Lung (tissue), 11 donors: ENCODE measurements at regions not wholly inside any gene's neighbourhood (a gene's known extent, or its start where the extent isn't known, plus 50 kb on each side); places are given as distances from the start of the nearest gene placed in this dataset.

Source experiments
- ATAC-seq: fragments of 200-7000 bp; cut with Tn5 transposase; one replicate; pipeline ENCODE4 v1.9.1; 2020; ENCODE audit warnings: moderate number of reproducible peaks; ENCODE audit not compliant: insufficient read depth, low FRiP score
- DNase-seq, 3 donors: peaks; one replicate each; pipeline ENCODE4 v3.0.0-alpha.2; 2013 to 2017
- H3K27ac ChIP-seq, 2 donors: one replicate each; pipeline ENCODE4 v1.5.1; 2013; ENCODE audit warnings: mild to moderate bottlenecking in 2 of 2, moderate library complexity in 2 of 2, control low read depth in 1 of 2, inconsistent platforms in 1 of 2, low read depth in 1 of 2, low read length in 1 of 2
- H3K27me3 ChIP-seq, 3 donors: one replicate each; pipeline ENCODE4 v1.5.1; 2013; ENCODE audit warnings: low read length in 2 of 3; ENCODE audit not compliant: control insufficient read depth in 3 of 3, insufficient read depth in 3 of 3
- H3K36me3 ChIP-seq, 4 donors: one replicate each; pipeline ENCODE4 v1.5.1; 2013; ENCODE audit warnings: low read length in 4 of 4, mild to moderate bottlenecking in 1 of 4, moderate library complexity in 1 of 4; ENCODE audit not compliant: control insufficient read depth in 4 of 4, insufficient read depth in 4 of 4
- H3K4me1 ChIP-seq, 5 donors: one replicate each; pipeline ENCODE4 v1.5.1; 2013; ENCODE audit warnings: low read length in 5 of 5, mild to moderate bottlenecking in 2 of 5, moderate library complexity in 1 of 5; ENCODE audit not compliant: control insufficient read depth in 5 of 5, insufficient read depth in 5 of 5
- H3K4me3 ChIP-seq: one replicate; pipeline ENCODE4 v1.5.1; 2013; ENCODE audit warnings: mild to moderate bottlenecking, control low read depth, moderate library complexity
- H3K9ac ChIP-seq, 2 donors: one replicate each; pipeline ENCODE4 v1.5.1; 2013; ENCODE audit warnings: low read length in 2 of 2, control low read depth in 1 of 2; ENCODE audit not compliant: insufficient read depth in 1 of 2
- H3K9me3 ChIP-seq, 4 donors: one replicate each; pipeline ENCODE4 v1.5.1; 2013; ENCODE audit warnings: low read length in 3 of 4, mild to moderate bottlenecking in 1 of 4, moderate library complexity in 1 of 4; ENCODE audit not compliant: control insufficient read depth in 4 of 4, insufficient read depth in 3 of 4
- WGBS, 2 donors: extraction: QIAGEN DNeasy Blood & Tissue Kit; methylation state at CpG; one replicate each; pipeline ENCODE4 v1.1.7; 2013; 5-methylcytosine and 5-hydroxymethylcytosine counted together
- TF ChIP-seq, protein P1 (sequence below): IDR thresholded peaks from 2 replicates; pipeline ENCODE4 v1.5.1; 2012; ENCODE audit warnings: mild to moderate bottlenecking; ENCODE audit errors: control extremely low read depth, extremely low read depth
- donor health status: control.
- donor health status: control.
- donor health status: Bipolar disorder and iron deficiency.
- donor health status: healthy.
- donor health status: DM: yes; HTN: yes; CAD: no.

DNA sequence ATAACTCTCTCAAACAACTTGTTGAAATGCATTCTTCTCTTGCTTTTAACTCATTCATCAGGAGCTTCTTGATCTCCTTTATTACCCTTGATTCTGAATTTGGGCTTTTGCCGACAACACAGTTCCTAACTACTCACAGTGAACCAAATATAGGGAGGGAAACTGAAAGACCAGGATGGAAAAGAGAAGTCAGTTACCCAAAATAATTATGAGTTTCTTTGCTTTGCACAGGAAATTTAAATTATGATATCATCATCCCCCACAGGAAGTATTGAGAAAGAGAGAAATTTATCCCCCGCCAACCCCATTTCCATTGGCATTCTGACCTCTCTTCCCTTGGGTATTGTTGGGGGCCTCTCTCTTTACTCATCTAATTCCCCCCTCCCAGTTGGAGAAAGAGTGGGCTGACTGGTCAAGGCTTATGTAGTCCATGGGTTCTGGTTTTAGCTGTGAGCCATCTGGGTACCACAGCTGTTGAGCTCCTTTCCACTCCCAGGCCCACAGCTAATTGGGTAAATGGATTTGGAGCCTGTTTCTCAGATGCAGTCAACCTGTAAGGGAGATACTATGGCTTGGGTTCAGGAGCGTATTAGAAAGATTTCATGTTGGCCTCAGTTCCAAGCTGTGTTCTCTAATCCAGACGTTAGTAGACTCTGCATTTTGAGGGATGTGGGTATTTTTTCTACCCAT is 109.0 kb downstream of the FZD1 start:
- 55 to 60% methylated on average over 4 of the region's 4 CpGs for WGBS, 2 donors
- no peak overlapping the region for H3K4me3 ChIP-seq
- no peaks in the 10 kb centered on the region for H3K9me3 ChIP-seq
- no peaks in the 10 kb centered on the region for H3K4me1 ChIP-seq
- no peak overlapping the region for H3K9ac ChIP-seq
- no peaks in the 10 kb centered on the region for H3K36me3 ChIP-seq
- TF ChIP-seq, protein P1, sequence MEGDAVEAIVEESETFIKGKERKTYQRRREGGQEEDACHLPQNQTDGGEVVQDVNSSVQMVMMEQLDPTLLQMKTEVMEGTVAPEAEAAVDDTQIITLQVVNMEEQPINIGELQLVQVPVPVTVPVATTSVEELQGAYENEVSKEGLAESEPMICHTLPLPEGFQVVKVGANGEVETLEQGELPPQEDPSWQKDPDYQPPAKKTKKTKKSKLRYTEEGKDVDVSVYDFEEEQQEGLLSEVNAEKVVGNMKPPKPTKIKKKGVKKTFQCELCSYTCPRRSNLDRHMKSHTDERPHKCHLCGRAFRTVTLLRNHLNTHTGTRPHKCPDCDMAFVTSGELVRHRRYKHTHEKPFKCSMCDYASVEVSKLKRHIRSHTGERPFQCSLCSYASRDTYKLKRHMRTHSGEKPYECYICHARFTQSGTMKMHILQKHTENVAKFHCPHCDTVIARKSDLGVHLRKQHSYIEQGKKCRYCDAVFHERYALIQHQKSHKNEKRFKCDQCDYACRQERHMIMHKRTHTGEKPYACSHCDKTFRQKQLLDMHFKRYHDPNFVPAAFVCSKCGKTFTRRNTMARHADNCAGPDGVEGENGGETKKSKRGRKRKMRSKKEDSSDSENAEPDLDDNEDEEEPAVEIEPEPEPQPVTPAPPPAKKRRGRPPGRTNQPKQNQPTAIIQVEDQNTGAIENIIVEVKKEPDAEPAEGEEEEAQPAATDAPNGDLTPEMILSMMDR, result no peak
- ATAC-seq (no peak), DNase-seq (no peak)
- H3K27me3 ChIP-seq, result no peaks in the 10 kb centered on the region
- H3K27ac ChIP-seq, result no peak overlapping the region

DNA sequence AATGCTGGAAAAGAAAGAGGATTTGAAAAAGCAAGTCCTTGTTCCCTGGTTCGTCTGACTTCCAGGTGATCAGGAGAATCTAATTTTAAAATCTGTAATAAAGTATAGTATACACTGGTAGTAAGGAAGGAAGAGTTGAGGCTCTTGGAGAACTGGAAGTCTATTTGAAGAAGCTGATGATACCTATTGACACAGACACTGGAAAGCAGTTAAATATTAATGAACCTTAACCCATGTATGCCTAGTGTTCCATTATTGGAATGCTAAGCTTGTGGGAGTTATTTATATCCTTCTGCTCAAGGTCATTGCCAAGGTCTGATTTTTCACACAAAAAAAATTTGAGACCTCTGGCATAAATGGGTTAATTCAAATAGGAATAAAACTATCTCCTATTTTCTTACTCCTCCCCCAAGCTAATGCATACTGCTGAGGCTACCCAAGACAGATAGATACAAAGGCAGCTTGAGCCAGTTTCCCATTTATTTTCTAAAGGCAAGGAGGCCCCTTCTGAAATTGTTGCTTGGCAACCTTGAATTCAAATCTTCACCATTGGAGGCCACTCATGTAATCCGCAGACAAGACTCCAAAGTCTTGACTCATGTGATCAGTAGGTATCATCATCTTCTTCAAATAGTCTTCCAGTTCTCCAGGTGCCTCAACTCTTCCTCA is 110.2 kb downstream of the FZD1 start:
- Histone ChIP-seq H3K27ac (no peak overlapping the region), H3K27me3 (no peaks in the 10 kb centered on the region), H3K4me1 (peaks cover 0 to 3% (median 0%) of the 10 kb centered on the region in 5 donors), H3K9me3 (no peaks in the 10 kb centered on the region), H3K4me3 (no peak overlapping the region), H3K36me3 (no peaks in the 10 kb centered on the region), H3K9ac (no peak overlapping the region)
- DNase-seq (no peak), ATAC-seq (no peak)
- TF ChIP-seq, protein P1, result no peak
- 90 to 95% methylated on average over 2 of the region's 2 CpGs for WGBS, 2 donors

DNA sequence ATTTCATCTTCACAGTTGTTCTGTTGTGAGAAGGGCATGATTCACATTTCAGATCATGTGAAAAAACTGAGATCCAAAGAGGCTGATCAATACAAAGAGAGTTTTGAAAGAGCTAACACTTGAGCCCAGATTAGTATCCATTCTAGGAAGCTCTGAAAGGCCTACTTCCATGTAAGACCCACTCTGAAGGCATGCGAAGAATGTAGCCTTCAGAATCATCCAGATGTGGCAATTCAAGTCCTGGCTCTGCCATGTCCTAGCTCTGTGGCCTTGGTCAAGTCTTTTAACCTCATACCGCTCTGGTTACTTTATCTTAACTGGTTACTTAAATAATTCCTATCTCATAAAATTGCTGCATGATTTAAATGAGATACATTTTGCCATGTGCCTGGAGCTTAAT is 111.1 kb downstream of the FZD1 start:
- Histone ChIP-seq H3K36me3 (no peaks in the 10 kb centered on the region), H3K4me3 (no peak overlapping the region), H3K9ac (no peak overlapping the region), H3K27me3 (no peaks in the 10 kb centered on the region), H3K4me1 (peaks cover 0 to 13% (median 1%) of the 10 kb centered on the region in 5 donors), H3K9me3 (no peaks in the 10 kb centered on the region), H3K27ac (no peak overlapping the region)
- WGBS, 2 donors, result 95 to 97% methylated on average over 2 of the region's 2 CpGs
- DNase-seq, result no peak
- no peak for ATAC-seq
- TF ChIP-seq, protein P1, result no peak
